ENCODE measurements at regions not wholly inside any gene's neighbourhood (a gene's known extent, or its start where the extent isn't known, plus 50 kb on each side); places are given as distances from the start of the nearest gene placed in this dataset.

DNA sequence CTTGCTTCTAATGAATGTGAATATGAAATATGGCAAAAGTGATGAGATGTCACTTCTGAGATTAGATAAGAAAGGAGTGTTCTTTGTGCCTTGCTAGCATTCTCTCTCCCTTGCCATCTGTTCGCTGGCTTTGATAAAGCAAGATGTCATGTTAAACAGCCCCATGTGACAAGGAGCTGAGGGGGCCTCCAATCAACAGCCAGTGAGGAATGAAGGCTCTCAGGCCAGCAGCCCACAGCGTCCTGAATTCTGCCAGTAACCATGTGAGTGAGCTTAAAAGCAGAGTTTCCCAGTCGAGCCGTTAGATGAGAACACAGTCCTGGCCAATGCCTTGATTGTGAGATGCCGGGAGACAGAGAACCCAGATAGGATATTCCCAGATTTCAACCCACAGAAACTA is 198.8 kb downstream of the IRS1 start:
- Histone ChIP-seq H4K91ac (ENCODE audit: low read length) (no peak overlapping the region), H3K14ac (ENCODE audit: low read length in 2 of 2) (peak overlapping the region in 1 of 2 experiments; percentile 35), H3K27ac (ENCODE audit: low read length, poor library complexity, severe bottlenecking) (no peak overlapping the region), H2BK120ac (ENCODE audit: low read depth, low read length) (no peak overlapping the region), H3K9ac (ENCODE audit: low read length) (no peak overlapping the region), H3K4me2 (ENCODE audit: low read length, poor library complexity, severe bottlenecking) (no peak overlapping the region), H3K27me3 (ENCODE audit: control insufficient read depth in 1 of 2, insufficient read depth in 1 of 2, low read length in 2 of 2) (no peaks in the 10 kb centered on the region), H3K23ac (ENCODE audit: low read length in 2 of 2) (no peak overlapping the region), H2BK15ac (ENCODE audit: low read depth, poor library complexity, severe bottlenecking) (no peak overlapping the region), H2AK5ac (ENCODE audit: low read length, severe bottlenecking) (no peak overlapping the region), H4K8ac (ENCODE audit: low read length) (no peak overlapping the region), H2BK12ac (ENCODE audit: low read length in 2 of 2) (peak overlapping the region in 1 of 2 experiments; percentile 90), H3K79me1 (replicated peaks; ENCODE audit: low read length, poor library complexity, severe bottlenecking) (no peaks in the 10 kb centered on the region), H3K36me3 (ENCODE audit: control insufficient read depth in 1 of 2, insufficient read depth in 2 of 2, low read depth in 1 of 2, low read length in 2 of 2) (no peaks in the 10 kb centered on the region), H3K9me3 (ENCODE audit: control insufficient read depth, low read length) (no peaks in the 10 kb centered on the region), H3K4ac (ENCODE audit: low read depth in 1 of 2, low read length in 2 of 2) (no peak overlapping the region), H3K18ac (ENCODE audit: low read depth in 1 of 2, low read length in 2 of 2) (peak overlapping the region in 1 of 2 experiments; percentile 82), H2AFZ (ENCODE audit: low read depth, low read length) (no peak overlapping the region), H3K4me1 (ENCODE audit: control insufficient read depth, insufficient read depth, low read depth, low read length) (no peaks in the 10 kb centered on the region), H3K4me3 (ENCODE audit: insufficient read depth in 1 of 2, low read depth in 1 of 2, low read length in 2 of 2) (no peak overlapping the region), H2BK5ac (ENCODE audit: low read depth, low read length, poor library complexity, severe bottlenecking) (no peak overlapping the region)
- DNase-seq, result no peak
- 86% methylated on average over 2 of the region's 5 CpGs for WGBS

DNA sequence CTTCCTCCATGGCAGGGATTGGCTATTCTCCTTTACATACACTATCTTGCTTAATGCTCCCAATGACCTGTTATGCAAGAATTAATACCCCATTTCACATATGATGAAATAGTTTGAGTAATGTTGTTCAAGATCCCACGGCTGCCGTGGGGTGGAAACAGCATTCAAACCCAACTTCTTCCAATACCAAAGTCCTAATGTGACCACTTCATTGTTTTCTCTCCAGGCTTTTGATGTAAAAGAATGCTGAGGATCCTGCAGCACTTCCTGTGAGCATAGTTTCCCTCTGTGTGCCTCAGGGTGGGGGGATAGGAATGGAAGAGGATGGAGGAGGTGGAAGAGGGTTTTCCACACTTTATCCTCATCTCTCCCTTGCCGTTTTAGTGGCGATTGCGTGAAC is 199.4 kb downstream of the IRS1 start:
- H3K27me3 ChIP-seq (ENCODE audit: control insufficient read depth in 1 of 2, insufficient read depth in 1 of 2, low read length in 2 of 2), result no peaks in the 10 kb centered on the region
- H3K4me2 ChIP-seq (ENCODE audit: low read length, poor library complexity, severe bottlenecking), result no peak overlapping the region
- no peak overlapping the region for H3K9ac ChIP-seq (ENCODE audit: low read length)
- no peak overlapping the region for H3K4ac ChIP-seq (ENCODE audit: low read depth in 1 of 2, low read length in 2 of 2)
- H2BK5ac ChIP-seq (ENCODE audit: low read depth, low read length, poor library complexity, severe bottlenecking), result no peak overlapping the region
- no peak overlapping the region for H2BK15ac ChIP-seq (ENCODE audit: low read depth, poor library complexity, severe bottlenecking)
- WGBS, result 10% methylated on average over 2 of the region's 5 CpGs
- no peak overlapping the region for H4K91ac ChIP-seq (ENCODE audit: low read length)
- no peak overlapping the region for H2BK120ac ChIP-seq (ENCODE audit: low read depth, low read length)
- DNase-seq, result no peak
- H2AFZ ChIP-seq (ENCODE audit: low read depth, low read length), result no peak overlapping the region
- H2AK5ac ChIP-seq (ENCODE audit: low read length, severe bottlenecking), result no peak overlapping the region
- no peak overlapping the region for H3K18ac ChIP-seq (ENCODE audit: low read depth in 1 of 2, low read length in 2 of 2)
- H3K79me1 ChIP-seq (replicated peaks; ENCODE audit: low read length, poor library complexity, severe bottlenecking), result no peaks in the 10 kb centered on the region
- no peaks in the 10 kb centered on the region for H3K4me1 ChIP-seq (ENCODE audit: control insufficient read depth, insufficient read depth, low read depth, low read length)
- H3K23ac ChIP-seq (ENCODE audit: low read length in 2 of 2), result no peak overlapping the region
- H3K9me3 ChIP-seq (ENCODE audit: control insufficient read depth, low read length), result no peaks in the 10 kb centered on the region
- no peak overlapping the region for H4K8ac ChIP-seq (ENCODE audit: low read length)
- H2BK12ac ChIP-seq (ENCODE audit: low read length in 2 of 2), result no peak overlapping the region
- no peak overlapping the region for H3K4me3 ChIP-seq (ENCODE audit: insufficient read depth in 1 of 2, low read depth in 1 of 2, low read length in 2 of 2)
- H3K36me3 ChIP-seq (ENCODE audit: control insufficient read depth in 1 of 2, insufficient read depth in 2 of 2, low read depth in 1 of 2, low read length in 2 of 2), result no peaks in the 10 kb centered on the region
- H3K14ac ChIP-seq (ENCODE audit: low read length in 2 of 2), result no peak overlapping the region
- no peak overlapping the region for H3K27ac ChIP-seq (ENCODE audit: low read length, poor library complexity, severe bottlenecking)

DNA sequence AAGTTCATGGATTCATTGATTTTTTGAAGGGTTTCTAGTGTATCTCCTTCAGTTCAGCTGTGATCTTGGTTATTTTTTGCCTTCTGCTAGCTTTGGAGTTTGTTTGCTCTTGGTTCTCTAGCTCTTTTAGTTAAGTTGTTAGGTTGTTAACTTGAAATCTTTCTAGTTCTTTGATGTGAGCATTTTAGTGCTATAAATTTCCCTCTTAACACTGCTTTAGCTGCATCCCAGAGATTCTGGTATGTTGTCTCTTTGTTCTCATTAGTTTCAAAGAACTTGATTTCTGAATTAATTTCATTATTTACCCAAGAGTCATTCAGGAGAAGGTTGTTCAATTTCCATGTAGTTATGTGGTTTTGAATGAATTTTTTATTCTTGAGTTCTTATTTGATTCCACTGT is 210.6 kb downstream of the IRS1 start:
- Histone ChIP-seq H2BK12ac (ENCODE audit: low read length in 2 of 2) (no peak overlapping the region), H2AK5ac (ENCODE audit: low read length, severe bottlenecking) (no peak overlapping the region), H3K9me3 (ENCODE audit: control insufficient read depth, low read length) (peaks cover 31% of the 10 kb centered on the region), H2AFZ (ENCODE audit: low read depth, low read length) (no peak overlapping the region), H2BK5ac (ENCODE audit: low read depth, low read length, poor library complexity, severe bottlenecking) (no peak overlapping the region), H3K4ac (ENCODE audit: low read depth in 1 of 2, low read length in 2 of 2) (no peak overlapping the region), H4K8ac (ENCODE audit: low read length) (no peak overlapping the region), H3K18ac (ENCODE audit: low read depth in 1 of 2, low read length in 2 of 2) (no peak overlapping the region), H3K9ac (ENCODE audit: low read length) (no peak overlapping the region), H3K27me3 (ENCODE audit: control insufficient read depth in 1 of 2, insufficient read depth in 1 of 2, low read length in 2 of 2) (no peaks in the 10 kb centered on the region), H3K4me2 (ENCODE audit: low read length, poor library complexity, severe bottlenecking) (no peak overlapping the region), H3K4me1 (ENCODE audit: control insufficient read depth, insufficient read depth, low read depth, low read length) (peaks cover 2% of the 10 kb centered on the region), H4K91ac (ENCODE audit: low read length) (no peak overlapping the region), H2BK15ac (ENCODE audit: low read depth, poor library complexity, severe bottlenecking) (no peak overlapping the region), H3K36me3 (ENCODE audit: control insufficient read depth in 1 of 2, insufficient read depth in 2 of 2, low read depth in 1 of 2, low read length in 2 of 2) (no peaks in the 10 kb centered on the region), H3K23ac (ENCODE audit: low read length in 2 of 2) (no peak overlapping the region), H3K4me3 (ENCODE audit: insufficient read depth in 1 of 2, low read depth in 1 of 2, low read length in 2 of 2) (no peak overlapping the region), H3K27ac (ENCODE audit: low read length, poor library complexity, severe bottlenecking) (no peak overlapping the region), H3K14ac (ENCODE audit: low read length in 2 of 2) (no peak overlapping the region), H3K79me1 (replicated peaks; ENCODE audit: low read length, poor library complexity, severe bottlenecking) (no peaks in the 10 kb centered on the region), H2BK120ac (ENCODE audit: low read depth, low read length) (no peak overlapping the region)
- no peak for DNase-seq

DNA sequence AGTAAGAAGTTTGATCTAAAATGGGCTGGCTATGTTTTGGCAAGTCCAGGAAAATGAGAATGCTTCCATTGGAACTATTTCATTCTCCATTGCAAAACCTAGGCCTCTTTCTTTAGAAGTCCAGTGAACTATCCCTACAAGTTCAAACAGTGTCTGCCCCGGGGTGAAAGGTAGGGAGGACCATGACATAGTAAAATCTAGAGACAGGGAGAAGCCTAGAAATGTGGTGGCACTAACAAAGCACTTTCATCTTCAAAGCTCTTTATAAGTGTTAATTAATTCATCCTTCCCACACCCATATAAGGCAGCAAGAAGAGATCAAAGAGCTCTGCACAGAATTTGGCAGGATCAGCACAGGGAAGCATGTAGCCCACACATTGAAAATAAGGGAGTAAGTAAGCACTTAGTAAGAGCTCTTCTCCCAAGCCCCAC is 214.5 kb downstream of the IRS1 start:
- Histone ChIP-seq H2AK5ac (ENCODE audit: low read length, severe bottlenecking) (no peak overlapping the region), H3K14ac (ENCODE audit: low read length in 2 of 2) (no peak overlapping the region), H3K79me1 (replicated peaks; ENCODE audit: low read length, poor library complexity, severe bottlenecking) (no peaks in the 10 kb centered on the region), H3K4me2 (ENCODE audit: low read length, poor library complexity, severe bottlenecking) (no peak overlapping the region), H3K9ac (ENCODE audit: low read length) (no peak overlapping the region), H2BK15ac (ENCODE audit: low read depth, poor library complexity, severe bottlenecking) (no peak overlapping the region), H2BK120ac (ENCODE audit: low read depth, low read length) (no peak overlapping the region), H2BK5ac (ENCODE audit: low read depth, low read length, poor library complexity, severe bottlenecking) (no peak overlapping the region), H3K36me3 (ENCODE audit: control insufficient read depth in 1 of 2, insufficient read depth in 2 of 2, low read depth in 1 of 2, low read length in 2 of 2) (no peaks in the 10 kb centered on the region), H3K27me3 (ENCODE audit: control insufficient read depth in 1 of 2, insufficient read depth in 1 of 2, low read length in 2 of 2) (no peaks in the 10 kb centered on the region), H2AFZ (ENCODE audit: low read depth, low read length) (no peak overlapping the region), H4K91ac (ENCODE audit: low read length) (no peak overlapping the region), H3K9me3 (ENCODE audit: control insufficient read depth, low read length) (peaks cover 31% of the 10 kb centered on the region), H4K8ac (ENCODE audit: low read length) (no peak overlapping the region), H3K4ac (ENCODE audit: low read depth in 1 of 2, low read length in 2 of 2) (no peak overlapping the region), H3K23ac (ENCODE audit: low read length in 2 of 2) (no peak overlapping the region), H3K4me1 (ENCODE audit: control insufficient read depth, insufficient read depth, low read depth, low read length) (peaks cover 5% of the 10 kb centered on the region), H3K4me3 (ENCODE audit: insufficient read depth in 1 of 2, low read depth in 1 of 2, low read length in 2 of 2) (no peak overlapping the region), H3K27ac (ENCODE audit: low read length, poor library complexity, severe bottlenecking) (no peak overlapping the region), H2BK12ac (ENCODE audit: low read length in 2 of 2) (no peak overlapping the region), H3K18ac (ENCODE audit: low read depth in 1 of 2, low read length in 2 of 2) (no peak overlapping the region)
- DNase-seq, result no peak
- no CpG with 5 or more reads among the region's 1 CpG for WGBS

Measured in mesenchymal stem cell (in vitro differentiated cells and primary cell).